Effector memory CD8-positive, alpha-beta T cell (primary cell): ENCODE measurements at regions not wholly inside any gene's neighbourhood (a gene's known extent, or its start where the extent isn't known, plus 50 kb on each side); places are given as distances from the start of the nearest gene placed in this dataset.

Experiments used
- ATAC-seq: fragments of 150-1000 bp; cut with Tn5 transposase; replicated peaks from 2 replicates; pipeline ENCODE4 v1.10.0; 2021; ENCODE audit warnings: mild to moderate bottlenecking, moderate library complexity
- DNase-seq, 3 experiments: peaks; one replicate each; pipeline ENCODE4 v3.0.0; 2021
- H3K27ac Mint-ChIP-seq, 2 donors: one replicate each; pipeline ENCODE4 v1.8.0; 2022; ENCODE audit warnings: mild to moderate bottlenecking in 2 of 2, mixed read lengths in 2 of 2, moderate library complexity in 2 of 2
- H3K27me3 Mint-ChIP-seq, 2 donors: one replicate each; pipeline ENCODE4 v1.8.0; 2022; ENCODE audit warnings: mixed read lengths in 2 of 2
- H3K36me3 Mint-ChIP-seq: one replicate; pipeline ENCODE4 v1.8.0; 2022; ENCODE audit warnings: mild to moderate bottlenecking, moderate library complexity, mixed read lengths; ENCODE audit not compliant: insufficient read depth
- H3K4me1 Mint-ChIP-seq, 2 donors: one replicate each; pipeline ENCODE4 v1.8.0; 2022; ENCODE audit warnings: low read depth in 2 of 2, mixed read lengths in 2 of 2
- H3K4me3 Mint-ChIP-seq, 2 donors: one replicate each; pipeline ENCODE4 v1.8.0; 2022; ENCODE audit warnings: mild to moderate bottlenecking in 2 of 2, mixed read lengths in 2 of 2, moderate library complexity in 2 of 2
- H3K9me3 Mint-ChIP-seq, 2 donors: one replicate each; pipeline ENCODE4 v1.8.0; 2022; ENCODE audit warnings: mixed read lengths in 2 of 2

DNA sequence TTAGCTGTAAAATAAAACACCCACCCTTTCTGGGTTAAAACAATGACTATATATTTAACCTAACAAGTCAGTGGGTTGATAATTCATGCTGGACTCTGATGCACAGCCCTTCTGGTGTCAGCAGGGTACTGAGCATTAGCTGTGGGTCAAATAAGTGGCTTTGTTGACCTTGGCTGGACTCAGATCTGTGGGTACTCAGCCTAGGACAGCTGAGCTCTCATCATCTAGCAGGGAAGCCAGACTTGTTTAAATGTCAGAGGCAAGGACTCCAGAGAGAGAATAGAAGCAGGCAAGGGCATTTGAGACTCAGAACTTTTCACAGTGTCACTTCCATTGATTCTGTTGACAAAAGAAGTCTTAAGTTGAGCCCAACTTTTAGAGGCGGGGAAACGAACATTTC, 1063.8 kb upstream of the CDH8 start:
- Mint-ChIP-seq H3K27ac (no peak overlapping the region), H3K4me3 (no peak overlapping the region), H3K4me1 (no peaks in the 10 kb centered on the region), H3K36me3 (no peaks in the 10 kb centered on the region), H3K9me3 (peaks cover 19 to 24% of the 10 kb centered on the region in 2 donors), H3K27me3 (no peaks in the 10 kb centered on the region)
- ATAC-seq: no peak
- DNase-seq: no peak

DNA sequence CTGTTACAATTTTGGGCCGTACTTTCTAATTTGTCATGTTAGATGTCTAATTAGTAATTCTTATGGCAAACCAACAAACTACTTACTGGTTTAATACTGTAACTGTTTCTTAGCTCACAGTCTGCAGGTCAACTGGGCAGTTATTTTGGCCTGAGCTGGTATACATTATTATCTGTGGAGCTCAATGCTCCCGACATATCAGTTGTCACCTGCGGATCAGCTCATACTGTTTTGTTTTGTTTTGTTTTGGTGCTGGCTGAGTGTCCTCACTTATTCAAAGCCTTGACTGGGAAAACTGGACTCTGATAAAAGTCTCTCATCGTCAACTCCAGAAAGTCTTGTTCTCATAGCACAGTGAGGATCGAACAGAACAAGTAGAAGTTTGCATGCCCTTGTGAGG, 1060.6 kb upstream of the CDH8 start:
- ATAC-seq: no peak
- Mint-ChIP-seq H3K4me3 (no peak overlapping the region), H3K27me3 (no peaks in the 10 kb centered on the region), H3K36me3 (no peaks in the 10 kb centered on the region), H3K27ac (no peak overlapping the region), H3K9me3 (peaks cover 9 to 11% of the 10 kb centered on the region in 2 donors), H3K4me1 (no peaks in the 10 kb centered on the region)
- no peak for DNase-seq

DNA sequence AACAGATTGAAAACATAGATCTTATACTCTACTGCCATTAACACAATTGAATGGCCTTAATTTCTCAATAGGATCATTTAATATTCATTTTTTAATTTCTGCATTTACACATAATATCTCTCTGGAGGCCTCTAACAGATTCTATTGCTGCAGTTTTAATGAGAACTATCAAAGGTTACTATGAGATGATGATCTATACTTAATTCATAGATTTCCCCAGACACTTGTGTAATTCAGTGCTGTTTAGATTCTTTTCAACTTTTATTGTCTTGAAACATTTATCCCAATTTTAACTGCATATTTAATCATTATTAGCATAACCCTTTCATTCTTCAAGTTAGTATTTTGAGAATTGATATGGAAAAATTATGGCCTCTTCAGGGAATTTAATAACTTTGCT, 1056.5 kb upstream of the CDH8 start:
- ATAC-seq: no peak
- H3K9me3 Mint-ChIP-seq: peaks cover 7 to 8% of the 10 kb centered on the region in 2 donors

DNA sequence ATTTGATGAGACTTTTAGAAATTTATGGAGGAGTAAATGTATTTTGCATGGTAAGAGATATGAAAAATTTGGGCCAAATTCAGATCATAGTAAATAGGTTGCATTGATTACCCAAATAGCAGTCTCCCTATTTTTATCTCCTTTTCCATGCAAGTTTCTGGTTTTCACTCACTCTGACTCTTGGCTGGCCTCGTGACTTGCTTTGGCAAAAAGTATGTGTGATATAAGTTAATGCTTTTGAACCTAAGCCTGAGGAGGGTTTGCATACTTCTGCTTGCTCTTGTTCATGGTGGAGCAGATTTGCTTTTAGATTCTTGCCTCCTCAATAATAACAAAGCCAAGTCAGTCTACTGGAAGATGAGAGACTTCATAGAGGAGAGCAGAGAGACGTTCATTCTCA, 1045.9 kb upstream of the CDH8 start:
- H3K4me1 Mint-ChIP-seq: no peaks in the 10 kb centered on the region

More for the DNA sequence above, 1056.5 kb upstream of the CDH8 start:
- Mint-ChIP-seq H3K36me3 (no peaks in the 10 kb centered on the region), H3K4me1 (no peaks in the 10 kb centered on the region), H3K27ac (no peak overlapping the region), H3K27me3 (no peaks in the 10 kb centered on the region), H3K4me3 (no peak overlapping the region)
- no peak for DNase-seq

DNA sequence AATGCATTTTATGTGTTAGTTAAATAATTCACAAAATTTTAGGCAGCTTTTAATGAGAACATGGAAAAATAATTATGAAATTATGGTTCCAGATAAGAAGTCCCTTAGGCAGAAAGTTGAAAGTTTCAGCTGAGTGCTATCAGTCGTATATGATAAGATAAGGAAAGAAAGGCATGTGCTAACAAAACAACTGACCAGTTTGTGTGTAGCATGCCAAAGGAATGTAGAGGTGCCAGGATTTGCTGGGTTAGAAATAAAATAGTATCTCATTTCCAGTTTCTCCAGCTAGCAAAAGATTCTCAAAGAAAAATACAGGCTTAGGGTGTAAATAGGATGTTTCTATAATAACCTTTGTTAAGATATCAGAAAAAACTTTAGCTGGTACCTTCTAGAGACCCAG, 1044.5 kb upstream of the CDH8 start:
- Mint-ChIP-seq H3K36me3 (no peaks in the 10 kb centered on the region), H3K4me1 (no peaks in the 10 kb centered on the region), H3K27me3 (no peaks in the 10 kb centered on the region), H3K4me3 (no peak overlapping the region), H3K9me3 (peaks cover 13 to 14% of the 10 kb centered on the region in 2 donors), H3K27ac (no peak overlapping the region)
- ATAC-seq: no peak
- DNase-seq: no peak

More for the DNA sequence above, 1045.9 kb upstream of the CDH8 start:
- ATAC-seq (no peak), DNase-seq (no peak)
- no peaks in the 10 kb centered on the region for H3K36me3 Mint-ChIP-seq
- H3K27me3 Mint-ChIP-seq: no peaks in the 10 kb centered on the region
- H3K27ac Mint-ChIP-seq: no peak overlapping the region
- H3K4me3 Mint-ChIP-seq: no peak overlapping the region
- peaks cover 11 to 14% of the 10 kb centered on the region in 2 donors for H3K9me3 Mint-ChIP-seq

DNA sequence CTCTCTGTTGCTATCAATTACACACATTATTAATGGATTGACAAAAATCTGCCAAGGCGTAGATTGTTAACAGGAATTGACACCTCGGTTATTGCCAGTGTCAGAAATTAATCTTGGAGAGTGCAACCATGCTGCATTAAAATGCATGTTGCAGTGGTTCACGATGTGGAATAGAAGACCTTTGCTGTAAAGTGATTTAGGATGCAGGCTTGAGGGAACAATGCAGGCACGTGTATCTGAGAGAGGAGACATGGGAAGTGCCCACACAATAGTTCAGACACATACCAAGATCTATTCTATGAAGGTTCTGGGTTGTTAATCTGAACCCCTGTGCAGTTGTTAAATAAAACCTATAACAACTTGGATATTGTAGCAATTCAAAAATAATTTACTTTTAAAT, 1032.8 kb upstream of the CDH8 start:
- ATAC-seq (no peak), DNase-seq (no peak)
- no peaks in the 10 kb centered on the region for H3K27me3 Mint-ChIP-seq
- H3K9me3 Mint-ChIP-seq: peaks cover 8 to 23% of the 10 kb centered on the region in 2 donors
- H3K36me3 Mint-ChIP-seq: no peaks in the 10 kb centered on the region
- H3K27ac Mint-ChIP-seq: no peak overlapping the region
- no peaks in the 10 kb centered on the region for H3K4me1 Mint-ChIP-seq
- no peak overlapping the region for H3K4me3 Mint-ChIP-seq

DNA sequence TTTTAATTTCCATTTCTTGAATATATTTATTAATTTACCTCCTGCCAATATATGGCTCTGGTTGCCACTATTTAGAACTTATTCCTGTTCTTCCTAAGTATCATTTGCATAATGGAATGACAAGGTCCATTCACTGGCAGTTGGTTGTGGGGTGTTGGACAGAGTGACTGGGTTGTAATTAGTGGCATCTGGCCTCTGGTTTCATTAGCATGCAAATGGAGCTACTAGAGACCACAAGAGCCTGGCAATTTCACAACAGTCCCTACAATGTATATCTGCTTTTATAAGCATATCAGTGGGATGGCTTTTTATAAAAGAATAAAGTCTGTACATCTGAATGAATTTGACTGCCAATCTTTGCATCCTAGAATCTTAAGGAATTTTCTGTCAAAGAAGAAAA, 1030.9 kb upstream of the CDH8 start:
- no peak for ATAC-seq
- H3K9me3 Mint-ChIP-seq: peaks cover 6 to 23% of the 10 kb centered on the region in 2 donors
- no peak overlapping the region for H3K27ac Mint-ChIP-seq
- H3K4me1 Mint-ChIP-seq: no peaks in the 10 kb centered on the region
- no peaks in the 10 kb centered on the region for H3K27me3 Mint-ChIP-seq
- H3K4me3 Mint-ChIP-seq: no peak overlapping the region
- no peaks in the 10 kb centered on the region for H3K36me3 Mint-ChIP-seq
- DNase-seq: no peak

DNA sequence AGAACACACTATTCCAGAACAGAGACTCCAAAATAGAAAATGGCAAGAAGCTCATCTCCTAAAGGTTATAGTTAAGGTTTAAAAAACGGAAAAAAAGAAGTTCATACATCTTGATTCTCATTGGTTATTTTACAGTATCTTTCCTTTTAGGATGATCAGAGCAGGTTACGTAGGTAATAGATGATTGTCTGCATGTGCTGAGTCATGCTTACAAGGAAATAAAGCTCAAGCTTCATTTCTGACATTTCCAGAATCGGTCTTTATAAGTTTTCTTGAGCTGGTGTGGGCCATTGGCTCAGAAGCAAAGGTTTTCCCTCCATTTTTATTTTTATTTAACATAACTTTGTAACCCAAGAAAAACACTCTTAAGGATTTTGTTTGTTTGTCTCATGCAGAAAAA, 1030.3 kb upstream of the CDH8 start:
- no peak overlapping the region for H3K4me3 Mint-ChIP-seq
- H3K9me3 Mint-ChIP-seq: peaks cover 10 to 21% of the 10 kb centered on the region in 2 donors
- no peaks in the 10 kb centered on the region for H3K27me3 Mint-ChIP-seq
- ATAC-seq (no peak), DNase-seq (no peak)
- no peaks in the 10 kb centered on the region for H3K4me1 Mint-ChIP-seq
- no peaks in the 10 kb centered on the region for H3K36me3 Mint-ChIP-seq
- no peak overlapping the region for H3K27ac Mint-ChIP-seq

DNA sequence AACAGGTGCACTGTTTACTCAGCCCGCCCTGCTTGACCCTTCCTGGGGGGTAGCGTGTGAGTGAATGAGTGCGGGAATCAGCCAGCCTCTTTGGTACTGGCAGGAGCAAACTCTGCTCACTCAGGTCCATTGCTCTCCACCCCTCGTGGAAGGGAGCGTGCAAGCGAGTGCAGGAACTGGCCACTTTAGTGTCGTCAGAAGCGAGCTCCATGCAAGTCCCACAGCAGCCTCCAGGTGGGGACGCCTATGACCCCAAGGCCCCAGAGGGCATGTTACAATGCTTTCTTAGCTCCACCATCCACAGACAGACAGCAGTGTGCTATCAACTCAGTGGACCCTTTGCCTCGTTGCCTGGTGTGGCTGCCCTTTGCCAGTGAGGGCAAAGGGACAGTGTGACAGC, 1025.1 kb upstream of the CDH8 start:
- Mint-ChIP-seq H3K4me3 (no peak overlapping the region), H3K9me3 (peaks cover 9 to 16% of the 10 kb centered on the region in 2 donors), H3K4me1 (no peaks in the 10 kb centered on the region), H3K27ac (no peak overlapping the region), H3K27me3 (no peaks in the 10 kb centered on the region), H3K36me3 (no peaks in the 10 kb centered on the region)
- DNase-seq: no peak
- ATAC-seq: no peak

DNA sequence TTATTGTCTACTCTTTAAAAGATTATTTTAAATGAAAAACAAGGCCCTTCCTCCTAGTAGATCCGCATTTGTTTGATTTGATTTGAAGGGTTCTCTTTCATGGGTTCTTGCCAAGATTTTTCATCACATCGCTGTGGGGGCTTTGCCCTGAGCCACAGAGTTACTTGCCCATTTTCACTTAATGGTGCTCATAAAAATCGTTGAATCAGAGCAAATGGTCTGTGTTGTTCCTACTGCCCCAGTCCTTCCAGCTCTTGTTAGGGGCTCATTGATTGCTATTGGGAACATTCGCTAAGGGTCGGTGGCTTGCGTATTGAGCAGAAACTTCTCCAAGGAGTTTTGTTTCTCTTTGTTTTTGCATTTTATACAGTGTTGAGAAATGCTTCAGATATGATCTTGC, 1023.4 kb upstream of the CDH8 start:
- ATAC-seq: no peak
- Mint-ChIP-seq H3K4me1 (no peaks in the 10 kb centered on the region), H3K27ac (no peak overlapping the region), H3K36me3 (no peaks in the 10 kb centered on the region), H3K27me3 (no peaks in the 10 kb centered on the region), H3K9me3 (peaks cover 4 to 16% of the 10 kb centered on the region in 2 donors), H3K4me3 (no peak overlapping the region)
- no peak for DNase-seq

DNA sequence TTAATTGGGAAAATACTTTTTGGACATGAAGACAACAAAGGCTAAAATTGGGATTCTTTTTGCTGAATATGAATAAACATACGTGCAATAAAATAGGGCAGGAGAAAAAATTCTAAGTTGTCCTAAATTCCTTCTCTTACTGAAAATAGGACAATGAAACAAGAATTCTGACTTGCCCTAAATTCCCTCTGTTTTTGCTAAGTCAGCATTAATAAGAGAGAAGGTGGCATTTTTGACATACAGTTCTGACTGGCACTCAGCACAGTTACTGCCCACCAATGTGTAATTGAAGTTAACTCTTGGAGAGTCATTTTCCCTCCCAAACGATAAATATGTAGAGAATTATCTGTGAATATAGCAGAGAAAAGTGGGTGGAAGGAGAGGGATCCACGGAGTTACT, 1021.1 kb upstream of the CDH8 start:
- no peaks in the 10 kb centered on the region for H3K4me1 Mint-ChIP-seq
- no peak overlapping the region for H3K27ac Mint-ChIP-seq
- no peaks in the 10 kb centered on the region for H3K27me3 Mint-ChIP-seq
- no peaks in the 10 kb centered on the region for H3K36me3 Mint-ChIP-seq
- DNase-seq: no peak
- no peak overlapping the region for H3K4me3 Mint-ChIP-seq
- ATAC-seq: no peak
- peaks cover 4 to 19% of the 10 kb centered on the region in 2 donors for H3K9me3 Mint-ChIP-seq

DNA sequence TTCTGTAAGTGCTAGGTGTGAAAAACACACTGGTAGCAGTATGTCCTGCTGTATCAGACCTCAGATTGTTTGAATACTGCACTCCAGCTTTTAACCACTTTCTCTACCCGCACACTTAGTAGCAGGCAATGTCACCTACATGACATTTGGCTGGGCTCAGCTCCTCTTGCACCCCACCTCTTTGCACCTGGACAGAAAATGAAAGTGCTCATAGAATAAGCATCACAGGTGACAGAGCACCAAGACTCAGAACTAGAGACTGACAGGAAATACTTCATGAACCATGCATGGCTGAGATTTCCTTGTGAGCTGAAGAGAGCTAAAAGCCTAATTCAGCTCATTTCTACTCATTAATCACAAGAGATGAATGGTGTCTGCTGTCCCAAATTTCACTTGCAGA, 1014.2 kb upstream of the CDH8 start:
- no peaks in the 10 kb centered on the region for H3K27me3 Mint-ChIP-seq
- peaks cover 8% of the 10 kb centered on the region in 2 donors for H3K9me3 Mint-ChIP-seq
- ATAC-seq: no peak
- H3K36me3 Mint-ChIP-seq: no peaks in the 10 kb centered on the region
- no peak overlapping the region for H3K4me3 Mint-ChIP-seq
- H3K27ac Mint-ChIP-seq: no peak overlapping the region
- DNase-seq: no peak
- H3K4me1 Mint-ChIP-seq: no peaks in the 10 kb centered on the region

DNA sequence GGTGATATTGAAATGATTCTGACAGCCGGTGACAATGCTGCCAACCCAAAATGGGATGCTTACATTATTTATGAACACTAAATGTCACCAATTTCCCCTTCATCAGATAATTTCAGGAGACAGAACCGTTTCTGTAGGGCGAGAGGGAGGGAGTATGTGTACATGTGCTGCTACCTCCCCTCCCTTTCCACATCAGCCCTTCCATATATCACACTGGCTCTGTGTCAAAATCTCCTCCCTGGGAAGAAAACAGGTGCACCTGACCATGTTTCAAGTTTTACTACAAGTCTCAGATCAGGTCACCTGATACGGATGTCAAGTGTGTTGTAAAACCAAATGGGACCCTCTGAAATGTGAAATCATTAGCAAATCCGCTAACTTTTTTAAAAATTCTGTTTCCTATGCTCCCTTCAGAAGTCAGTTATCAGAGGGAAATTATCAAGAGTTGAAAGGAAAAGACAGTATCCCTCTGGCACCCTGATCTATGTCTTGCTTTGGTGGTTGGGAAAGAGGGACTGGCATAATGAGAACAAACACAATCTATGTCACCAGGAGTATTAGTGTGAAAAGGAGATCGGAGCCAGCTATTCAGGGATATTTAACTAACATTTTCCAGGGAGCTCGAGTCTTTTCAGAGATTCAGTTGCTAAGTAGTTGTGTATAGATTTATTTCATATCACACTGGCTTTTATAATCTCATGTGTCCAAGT, 1002.3 kb upstream of the CDH8 start:
- no peaks in the 10 kb centered on the region for H3K27me3 Mint-ChIP-seq
- no peaks in the 10 kb centered on the region for H3K36me3 Mint-ChIP-seq
- no peak for ATAC-seq
- H3K27ac Mint-ChIP-seq: no peak overlapping the region
- no peak overlapping the region for H3K4me3 Mint-ChIP-seq
- H3K9me3 Mint-ChIP-seq: peaks cover 10 to 27% of the 10 kb centered on the region in 2 donors
- H3K4me1 Mint-ChIP-seq: no peaks in the 10 kb centered on the region
- DNase-seq: no peak

DNA sequence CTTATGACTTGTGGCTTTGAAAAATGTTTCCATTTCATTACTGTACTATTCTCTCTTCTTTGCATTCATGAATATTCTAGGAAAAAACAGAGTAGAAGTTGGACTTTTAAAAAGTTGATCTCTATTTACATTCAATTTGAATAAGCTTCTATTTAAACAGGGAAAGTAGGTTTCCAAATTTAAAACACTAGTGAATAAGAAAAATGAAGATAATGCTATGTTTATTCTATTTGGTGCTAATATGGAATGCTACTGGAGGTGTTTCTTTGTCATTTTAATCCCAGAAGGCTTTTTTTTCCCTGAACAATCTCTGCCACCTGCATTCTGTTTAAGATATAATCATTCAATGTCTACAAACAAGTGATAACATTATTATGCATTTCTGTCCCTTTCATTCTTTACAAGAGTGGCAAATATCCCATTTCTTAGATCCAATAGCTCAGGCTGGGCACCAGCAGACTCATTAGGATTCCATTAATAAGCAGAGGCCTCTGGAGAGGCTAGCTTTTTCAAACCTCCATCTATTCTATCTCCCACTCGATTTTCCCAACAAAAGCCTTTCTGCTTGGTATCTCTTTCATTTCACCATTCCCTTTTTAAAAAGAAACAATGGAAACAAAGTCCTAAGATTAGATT, 1001.6 kb upstream of the CDH8 start:
- H3K27me3 Mint-ChIP-seq: no peaks in the 10 kb centered on the region

More for the DNA sequence above, 1001.6 kb upstream of the CDH8 start:
- no peak for ATAC-seq
- Mint-ChIP-seq H3K9me3 (peaks cover 10 to 27% of the 10 kb centered on the region in 2 donors), H3K4me1 (no peaks in the 10 kb centered on the region), H3K27ac (no peak overlapping the region), H3K4me3 (no peak overlapping the region), H3K36me3 (no peaks in the 10 kb centered on the region)
- DNase-seq: no peak
